Epithelial cell of prostate (primary cell): ENCODE measurements at regions not wholly inside any gene's neighbourhood (a gene's known extent, or its start where the extent isn't known, plus 50 kb on each side); places are given as distances from the start of the nearest gene placed in this dataset.
"Not testable (repeated sequence)": the region's sequence is repeated elsewhere in the genome, so short reads cannot be mapped to it uniquely, and the experiment has no call there.

Source experiments
- DNase-seq: peaks from one replicate; pipeline ENCODE4 v3.0.0-alpha.2; 2011; ENCODE audit warnings: low read depth, low spot score
- H3K27ac ChIP-seq: fragments of 450-650 bp; 2 replicates; pipeline ENCODE4 v1.5.1; 2017; ENCODE audit warnings: mild to moderate bottlenecking

DNA sequence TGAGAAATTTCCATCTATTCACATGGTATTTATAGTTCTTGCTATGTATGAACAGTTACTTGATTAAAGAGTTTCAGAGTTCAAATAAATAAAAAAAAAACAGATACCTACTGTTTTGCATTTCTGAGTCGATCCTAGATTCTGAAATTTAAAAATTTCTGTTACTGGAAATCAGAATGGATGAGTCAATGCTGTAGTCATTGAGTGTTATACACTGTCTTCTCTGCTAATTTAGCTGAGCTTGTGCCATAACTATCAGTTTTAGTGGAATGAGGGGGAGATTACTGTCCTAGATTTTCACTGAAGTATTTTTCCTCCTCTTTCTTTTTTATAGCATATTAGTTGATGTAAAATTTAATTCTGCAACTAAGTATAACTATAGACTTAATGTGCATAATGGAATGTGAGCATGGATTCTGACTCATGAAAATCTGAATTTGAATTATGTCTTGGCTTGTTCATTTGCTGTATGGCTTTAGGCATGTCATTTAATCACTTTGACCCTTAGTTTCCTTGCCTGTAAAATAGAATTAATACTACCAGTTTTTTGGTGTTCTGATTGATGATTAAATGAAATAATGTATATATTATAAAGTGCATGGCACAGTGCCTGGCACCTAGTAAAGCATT is 581.5 kb upstream of the CHD1 start:
- DNase-seq, H3K27ac ChIP-seq: not testable (repeated sequence)

DNA sequence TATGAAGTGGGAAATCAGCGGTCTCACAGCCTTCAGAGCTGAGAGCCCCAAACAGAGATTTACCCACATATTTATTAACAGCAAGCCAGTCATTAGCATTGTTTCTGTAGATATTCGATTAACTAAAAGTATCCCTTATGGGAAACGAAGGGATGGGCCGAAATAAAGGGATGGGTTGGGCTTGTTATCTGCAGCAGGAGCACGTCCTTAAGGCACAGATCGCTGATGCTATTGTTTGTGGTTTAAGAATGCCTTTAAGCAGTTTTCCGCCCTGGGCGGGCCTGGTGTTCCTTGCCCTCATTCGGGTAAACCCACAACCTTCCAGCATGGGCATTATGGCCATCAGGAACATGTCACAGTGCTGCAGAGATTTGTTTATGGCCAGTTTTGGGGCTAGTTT is 580.3 kb upstream of the CHD1 start:
- not testable (repeated sequence) for DNase-seq, H3K27ac ChIP-seq

DNA sequence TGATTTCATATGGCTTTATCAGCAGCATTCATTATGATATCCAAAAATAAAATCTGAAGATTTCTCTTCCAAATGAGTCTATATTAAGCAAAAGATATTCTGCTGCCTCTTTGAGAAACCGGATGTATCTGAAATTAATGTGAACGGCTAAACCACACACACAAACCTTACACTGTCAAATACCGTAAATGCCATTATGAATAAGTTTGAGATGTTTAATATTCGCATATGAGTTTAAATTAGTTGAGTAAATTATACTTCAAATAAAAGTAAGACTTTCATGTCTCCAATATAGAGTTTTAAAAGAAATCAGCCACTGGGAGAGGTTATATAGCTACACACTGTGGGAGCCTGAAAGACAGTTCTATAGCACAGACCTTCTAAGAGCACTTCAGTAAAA is 566.6 kb upstream of the CHD1 start:
- not testable (repeated sequence) for DNase-seq, H3K27ac ChIP-seq

DNA sequence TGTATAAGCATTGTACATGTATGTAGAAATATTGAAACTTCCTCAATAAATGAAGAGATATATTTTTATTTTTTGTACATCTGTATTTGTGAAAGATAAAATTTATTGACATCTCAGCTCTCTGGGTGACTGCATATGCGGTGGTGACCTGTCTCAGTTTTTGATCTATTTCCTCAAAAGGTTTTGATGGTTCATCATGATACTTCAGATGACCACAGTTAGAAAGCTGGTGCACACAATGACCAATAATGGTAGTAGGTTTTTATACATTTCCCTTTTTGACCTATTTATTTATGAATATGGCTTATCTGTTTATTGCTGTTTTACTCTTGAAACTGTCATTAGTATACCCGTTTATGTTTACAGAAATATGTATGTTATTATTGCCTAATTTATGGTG is 549.6 kb upstream of the CHD1 start:
- not testable (repeated sequence) for DNase-seq, H3K27ac ChIP-seq

DNA sequence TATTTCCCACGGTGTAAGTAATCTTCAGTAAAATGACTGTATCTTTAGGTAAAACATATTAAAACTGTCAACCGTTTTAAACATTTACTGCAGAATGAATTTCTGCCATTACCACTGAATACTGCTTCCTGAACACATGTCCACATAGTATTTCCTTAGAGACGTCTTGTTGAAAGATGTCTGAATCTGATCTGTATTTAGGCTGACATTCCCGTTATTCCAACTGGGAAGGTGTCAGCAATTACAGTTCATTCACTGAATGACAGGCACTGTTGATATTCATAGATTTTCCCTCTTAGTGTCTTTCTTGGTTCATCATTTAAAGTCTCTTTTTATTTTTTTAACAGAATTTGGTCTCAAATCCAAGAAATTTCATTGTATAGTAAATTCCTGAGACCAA is 544.5 kb upstream of the CHD1 start:
- not testable (repeated sequence) for DNase-seq, H3K27ac ChIP-seq

DNA sequence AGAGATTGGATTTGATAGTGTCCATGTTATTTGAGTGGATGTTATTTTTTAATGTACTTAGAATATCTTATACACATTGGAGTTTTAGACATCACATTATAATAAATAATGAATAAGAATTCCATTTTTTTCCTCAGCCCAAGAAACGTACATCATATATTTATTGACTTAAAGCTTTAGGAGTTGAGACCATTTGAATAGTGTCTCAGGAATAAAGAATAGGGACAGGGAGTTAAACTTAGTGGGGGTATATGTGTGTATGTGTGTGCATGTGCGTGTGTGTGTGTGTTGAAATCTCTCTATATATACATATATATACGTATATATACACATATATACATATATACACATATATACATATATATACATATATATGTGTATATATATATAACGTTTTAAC is 542.9 kb upstream of the CHD1 start:
- H3K27ac ChIP-seq, DNase-seq: not testable (repeated sequence)

DNA sequence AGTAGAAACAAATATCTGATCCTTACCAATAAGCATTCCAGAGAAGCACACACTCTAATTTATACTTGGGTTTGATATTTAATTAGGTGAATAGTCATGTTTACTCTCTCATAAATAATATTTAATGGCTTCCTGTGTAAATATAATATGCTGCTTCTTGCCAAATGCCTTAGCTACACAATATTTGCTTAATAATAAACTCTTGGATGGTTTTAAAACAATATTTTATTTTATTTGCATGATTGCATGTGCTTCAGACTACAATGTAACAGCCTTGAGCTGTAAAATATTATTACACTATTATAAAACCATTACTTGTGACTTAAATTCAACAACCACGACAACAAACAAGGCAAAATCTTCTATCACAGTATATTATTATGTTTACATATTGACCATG is 542.4 kb upstream of the CHD1 start:
- DNase-seq, H3K27ac ChIP-seq: not testable (repeated sequence)

DNA sequence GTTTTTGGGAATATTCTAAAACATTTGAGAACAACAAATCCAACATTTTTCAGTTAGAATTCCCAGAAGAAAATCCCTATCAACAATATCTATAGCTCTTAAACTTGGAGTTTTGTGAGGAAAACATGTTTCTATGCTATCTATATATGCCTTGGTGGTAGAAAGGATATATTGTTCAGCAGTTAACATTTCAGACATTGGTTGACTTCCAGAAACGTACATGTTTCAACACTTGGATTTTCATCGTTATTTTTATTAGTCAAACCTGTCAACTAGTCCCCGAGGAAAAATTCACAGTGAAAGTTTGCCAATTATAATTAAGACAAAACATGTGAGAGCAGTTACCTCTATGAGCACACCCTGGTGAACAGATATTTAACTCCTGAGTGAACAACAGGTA is 541.8 kb upstream of the CHD1 start:
- not testable (repeated sequence) for H3K27ac ChIP-seq, DNase-seq

DNA sequence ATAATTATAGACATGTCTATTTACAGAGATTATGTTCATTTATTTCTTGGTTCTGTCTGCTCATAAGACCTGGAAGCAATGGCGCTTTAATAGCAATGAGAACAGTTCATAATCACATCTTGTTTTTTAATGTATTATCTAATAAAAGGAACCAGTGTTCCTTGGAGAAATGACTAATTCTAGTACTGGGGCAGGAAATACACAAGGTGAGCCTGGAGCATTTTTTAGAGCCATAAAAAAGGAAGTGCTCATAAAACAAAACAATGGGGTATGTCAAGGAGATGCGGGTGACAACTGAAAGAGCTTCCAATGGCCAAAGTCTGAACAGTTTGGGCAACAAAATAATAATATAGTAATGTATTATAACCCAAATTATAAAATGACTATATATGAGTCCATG is 531.9 kb upstream of the CHD1 start:
- H3K27ac ChIP-seq: peak overlapping the region; percentile 9
- no peak for DNase-seq

DNA sequence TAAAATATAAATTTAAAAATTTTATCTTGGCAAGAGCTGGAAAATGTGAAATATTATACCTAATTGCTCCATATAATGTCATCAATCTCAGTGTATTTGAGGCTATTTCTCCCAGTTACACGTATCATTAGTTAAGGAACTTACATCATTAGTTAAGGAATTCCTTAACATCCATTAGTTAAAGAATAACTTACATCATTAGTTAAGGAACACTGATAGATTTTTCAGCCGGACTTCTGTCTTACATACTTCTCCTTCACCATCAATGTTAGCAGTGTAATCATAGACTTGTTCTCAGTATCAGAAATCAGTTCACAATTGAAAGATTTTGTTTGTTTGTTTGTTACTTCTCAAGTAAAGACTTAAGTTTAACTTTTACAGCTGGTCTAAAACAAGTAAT is 524.4 kb upstream of the CHD1 start:
- no peak overlapping the region for H3K27ac ChIP-seq
- DNase-seq: no peak

DNA sequence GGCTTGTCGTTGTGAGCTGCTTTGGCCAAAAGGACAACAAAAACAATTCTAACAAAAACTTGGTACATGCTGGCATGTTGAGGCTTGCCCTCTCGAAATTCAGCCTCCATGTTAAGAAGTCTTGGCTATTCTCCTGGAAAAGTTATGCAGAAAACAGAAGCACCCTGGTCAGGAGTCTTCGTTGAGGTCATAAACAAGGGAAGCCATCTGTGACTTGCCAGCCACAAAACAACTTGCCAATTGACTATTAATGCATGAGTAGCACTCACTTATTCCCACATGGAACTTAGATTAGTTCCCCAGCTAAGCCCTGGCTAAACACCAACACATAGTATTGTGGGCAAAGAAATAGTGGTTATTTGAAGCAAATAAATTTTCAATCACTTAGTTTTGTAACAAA is 521.0 kb upstream of the CHD1 start:
- H3K27ac ChIP-seq: no peak overlapping the region
- no peak for DNase-seq

DNA sequence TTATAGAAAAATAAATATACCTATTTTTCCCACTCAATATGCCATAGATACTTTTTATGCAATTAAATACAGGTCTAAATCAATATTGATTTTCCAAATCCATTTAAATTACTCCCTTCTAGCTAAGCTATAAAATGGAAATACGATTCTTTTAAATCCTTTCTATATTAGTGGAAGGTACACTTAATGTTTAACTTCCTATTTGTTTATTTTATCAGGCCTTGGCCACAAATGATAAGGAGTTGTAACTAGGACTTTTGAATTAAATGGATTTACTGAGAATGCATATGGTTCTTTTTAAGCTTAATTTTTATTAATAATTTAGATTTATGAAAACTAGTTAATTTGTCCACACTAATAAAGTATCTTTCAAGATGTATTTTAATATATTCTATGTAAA is 517.0 kb upstream of the CHD1 start:
- no peak overlapping the region for H3K27ac ChIP-seq
- DNase-seq: no peak

DNA sequence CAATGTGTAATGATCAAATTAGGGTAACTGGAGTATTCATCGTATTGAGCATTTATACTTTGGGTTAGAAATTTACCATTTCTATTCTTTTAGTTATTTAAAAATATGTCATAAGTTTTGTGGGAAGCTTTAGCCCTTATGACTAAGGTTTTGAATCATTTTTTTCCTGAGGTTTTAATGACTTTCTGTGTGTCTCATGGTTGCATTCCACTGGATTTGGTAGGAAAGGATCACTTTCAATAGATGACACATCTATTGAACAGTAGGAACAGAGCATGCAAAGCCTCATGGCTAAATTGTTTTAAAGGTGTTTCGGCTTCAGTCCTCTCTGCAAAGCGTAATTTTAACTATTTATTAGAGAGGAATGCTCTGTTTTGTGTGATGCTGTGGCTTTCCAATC is 512.4 kb upstream of the CHD1 start:
- no peak overlapping the region for H3K27ac ChIP-seq
- DNase-seq: no peak

DNA sequence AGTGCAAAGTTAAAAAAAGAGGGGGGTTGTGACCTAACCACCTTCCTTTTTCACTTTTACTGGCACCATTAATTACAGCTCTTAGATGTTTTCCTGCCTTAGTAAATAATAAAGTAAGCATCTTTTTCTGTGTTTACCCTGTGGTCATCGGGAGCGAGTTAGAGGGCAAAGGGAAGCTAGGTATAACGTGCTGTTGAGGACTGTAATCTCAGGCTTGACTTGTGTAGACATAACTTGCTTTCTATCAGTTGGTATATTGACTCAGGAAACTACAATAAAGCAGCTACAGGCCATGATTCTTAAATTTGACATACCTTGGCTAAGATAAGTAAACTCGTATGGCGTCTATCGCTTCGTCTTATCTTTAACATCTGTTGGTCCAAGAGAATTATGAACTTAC is 509.8 kb upstream of the CHD1 start:
- no peak for DNase-seq
- H3K27ac ChIP-seq: no peak overlapping the region

DNA sequence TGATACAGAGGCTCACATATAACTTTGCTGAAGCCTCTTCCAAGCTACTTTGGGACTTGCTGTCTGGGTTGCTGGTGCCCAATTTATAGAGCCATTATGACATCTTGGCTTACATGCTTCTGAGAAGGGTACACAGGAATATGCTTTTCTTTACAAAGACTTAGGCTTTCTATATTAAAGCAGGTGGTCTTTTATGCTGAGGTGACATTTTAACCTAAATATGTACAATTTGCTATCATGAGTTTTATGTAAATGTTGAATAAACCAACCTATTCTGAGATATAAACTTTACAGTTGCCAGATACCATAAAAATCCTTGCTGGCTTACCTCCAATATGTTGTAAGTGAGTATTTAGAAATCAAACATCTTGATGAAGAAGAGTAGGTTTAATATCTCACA is 509.2 kb upstream of the CHD1 start:
- no peak overlapping the region for H3K27ac ChIP-seq
- DNase-seq: no peak

DNA sequence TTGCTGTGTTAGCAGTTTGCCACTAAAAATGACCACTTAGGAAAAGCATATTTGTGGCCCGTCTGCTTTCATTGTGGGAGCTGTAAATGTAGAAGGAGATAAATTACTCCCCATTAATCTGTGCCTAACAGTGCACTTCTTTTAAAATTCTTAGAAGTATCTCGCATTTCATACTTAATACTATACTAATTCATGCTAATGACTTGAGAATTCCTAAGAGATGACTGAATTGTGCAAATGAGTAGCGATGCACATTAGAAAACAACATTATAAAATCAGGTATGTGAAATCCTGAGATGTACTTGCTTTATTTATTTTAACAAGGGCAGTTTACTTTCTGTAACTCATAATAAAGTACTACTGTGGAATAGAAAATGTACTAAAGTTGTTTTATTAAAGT is 494.6 kb upstream of the CHD1 start:
- DNase-seq: not testable (repeated sequence)

DNA sequence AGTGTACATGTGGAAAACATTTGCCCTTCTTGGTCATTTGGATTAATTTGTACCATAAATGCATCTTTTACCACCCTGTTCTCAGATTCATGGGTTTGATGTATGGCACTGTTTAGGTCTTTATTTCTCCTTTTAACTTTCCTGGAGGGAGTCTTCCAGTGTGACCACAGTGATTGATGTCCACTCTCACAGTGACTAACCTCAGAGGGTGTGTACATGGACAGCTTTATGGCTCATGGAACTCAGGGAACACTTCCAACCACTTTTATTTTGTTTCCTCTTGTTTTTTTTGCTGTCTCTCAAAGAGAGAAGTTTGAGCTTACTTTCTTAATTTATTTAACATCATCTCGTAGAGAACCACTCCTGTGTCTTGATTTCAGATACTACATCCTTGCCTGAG is 489.8 kb upstream of the CHD1 start:
- DNase-seq: not testable (repeated sequence)

More for the DNA sequence above, 494.6 kb upstream of the CHD1 start:
- H3K27ac ChIP-seq: not testable (repeated sequence)

DNA sequence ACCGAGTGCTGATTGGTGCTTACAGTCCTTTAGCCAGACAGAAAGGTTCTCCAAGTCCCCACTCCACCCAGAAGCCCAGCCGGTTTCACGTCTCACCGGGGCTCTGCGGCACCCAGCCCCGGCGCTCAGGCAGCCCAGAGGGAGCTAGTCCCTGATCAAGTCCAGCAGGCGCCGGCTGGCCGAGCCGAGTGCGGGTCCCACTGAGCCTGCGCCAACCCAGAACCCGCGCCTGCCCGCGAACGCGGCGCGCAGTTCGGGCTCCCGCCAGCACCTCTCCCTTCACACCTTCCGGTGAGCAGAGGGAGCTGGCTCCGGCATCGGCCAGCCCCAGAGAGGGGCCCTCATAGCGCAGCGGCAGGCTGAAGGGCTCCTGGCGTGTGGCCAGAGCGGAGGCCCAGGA is 481.6 kb upstream of the CHD1 start:
- not testable (repeated sequence) for DNase-seq, H3K27ac ChIP-seq

More for the DNA sequence above, 489.8 kb upstream of the CHD1 start:
- not testable (repeated sequence) for H3K27ac ChIP-seq

DNA sequence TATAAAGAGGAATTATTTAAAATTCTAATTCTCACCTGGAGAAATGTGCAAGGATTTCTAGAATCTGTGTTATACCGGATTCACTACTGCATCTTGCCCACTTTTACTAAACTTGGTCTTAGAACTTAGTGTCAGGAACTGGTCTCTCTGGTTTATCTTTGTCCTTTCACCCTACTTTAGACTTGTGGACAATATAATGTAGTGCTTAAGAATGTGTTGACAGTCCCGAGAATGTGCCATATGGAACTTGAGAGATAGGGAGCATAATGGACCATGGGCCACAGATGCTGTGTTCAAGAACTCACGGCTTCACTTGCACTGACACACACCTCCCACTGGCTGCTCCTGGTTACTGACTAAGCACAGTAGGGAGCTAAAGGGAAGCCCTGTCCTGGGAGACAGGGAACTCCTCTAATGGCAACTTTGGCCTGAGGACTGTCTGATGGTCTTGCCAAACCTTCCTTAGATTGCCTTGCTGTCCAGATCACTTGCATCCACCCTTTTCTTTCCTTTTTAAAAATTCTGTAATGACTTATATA is 476.0 kb upstream of the CHD1 start:
- DNase-seq, H3K27ac ChIP-seq: not testable (repeated sequence)

DNA sequence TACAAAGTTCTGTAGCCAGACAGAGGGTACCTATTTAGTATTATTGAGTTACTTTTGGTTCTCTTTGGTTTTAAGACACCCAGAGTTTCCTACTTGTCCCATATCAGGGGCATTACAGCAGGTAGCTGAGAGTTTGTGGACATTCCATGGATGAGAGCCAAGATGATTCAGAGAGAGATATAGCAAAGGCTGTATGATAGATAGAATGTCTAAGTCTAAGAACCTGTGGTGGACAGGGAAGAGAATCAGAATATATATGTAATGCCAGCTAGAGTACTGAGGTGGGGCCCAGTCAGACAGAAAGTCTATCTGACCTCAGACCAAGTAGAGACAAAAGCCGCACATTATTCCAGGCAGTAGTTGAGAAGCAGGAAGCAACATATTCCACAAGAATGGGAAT is 471.8 kb upstream of the CHD1 start:
- H3K27ac ChIP-seq, DNase-seq: not testable (repeated sequence)

DNA sequence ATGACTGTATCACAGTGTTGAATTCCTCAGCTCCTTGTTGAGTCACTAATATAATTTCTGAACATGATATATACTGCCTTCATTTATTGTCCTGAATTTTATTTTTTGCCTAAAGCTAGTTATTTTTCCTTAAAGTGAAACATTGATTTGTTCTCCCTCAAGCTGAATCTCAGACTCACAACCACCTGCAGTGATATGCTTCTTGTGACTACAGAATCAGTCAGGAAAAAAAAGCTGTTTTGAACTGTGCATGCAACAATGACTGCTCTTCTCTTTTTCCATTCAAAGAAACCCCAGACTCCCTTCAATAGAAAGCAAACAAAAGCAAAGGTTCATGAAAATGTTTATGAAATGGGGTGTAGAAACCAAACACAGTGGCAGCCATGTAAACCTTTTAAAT is 470.2 kb upstream of the CHD1 start:
- no peak overlapping the region for H3K27ac ChIP-seq
- no peak for DNase-seq

DNA sequence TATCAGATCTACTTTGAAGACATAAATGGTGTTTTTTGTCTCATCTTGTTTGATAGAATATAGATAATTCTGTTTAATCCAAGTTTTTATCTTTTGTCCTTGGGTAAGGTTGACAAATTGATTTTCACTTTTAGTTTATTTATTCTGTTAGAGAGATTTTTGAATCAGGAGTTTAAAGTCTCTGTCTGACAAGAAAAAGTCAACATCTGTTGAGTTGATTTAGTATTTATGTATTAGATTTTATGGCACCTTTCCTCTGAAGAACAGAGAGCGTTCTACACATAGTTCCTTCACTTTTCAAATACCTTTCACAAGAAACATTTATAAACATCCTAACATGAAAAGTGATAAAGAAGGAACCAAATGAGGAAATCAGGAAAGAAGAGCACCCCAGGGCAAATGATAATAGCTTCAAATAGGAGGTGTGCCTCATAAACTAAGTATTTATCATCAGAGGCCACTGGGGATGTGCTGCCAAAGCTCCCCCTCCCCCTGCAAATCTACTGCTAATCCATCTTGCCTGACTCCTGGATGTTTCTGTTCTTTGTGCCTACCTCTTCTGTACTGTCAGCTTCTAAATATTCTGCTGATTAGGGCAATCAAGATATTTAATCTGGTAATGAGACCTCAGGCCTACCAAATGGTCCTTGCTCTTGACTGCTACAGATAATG is 457.7 kb upstream of the CHD1 start:
- DNase-seq: no peak

More for the DNA sequence above, 457.7 kb upstream of the CHD1 start:
- no peak overlapping the region for H3K27ac ChIP-seq
